GM23338 (cell line): ENCODE measurements at regions not wholly inside any gene's neighbourhood (a gene's known extent, or its start where the extent isn't known, plus 50 kb on each side); places are given as distances from the start of the nearest gene placed in this dataset.

Source experiments
- ATAC-seq: fragments of 200-7000 bp; cut with Tn5 transposase; 3 replicates; pipeline ENCODE4 v1.9.1; 2020
- DNase-seq: peaks from one replicate; pipeline ENCODE4 v3.0.0-alpha.2; 2015; ENCODE audit warnings: low spot score
- H2AFZ ChIP-seq: fragments of 200-600 bp; sonication (generic); 2 replicates; pipeline ENCODE4 v1.8.0; 2016; ENCODE audit warnings: antibody characterized with exemption, mild to moderate bottlenecking, moderate library complexity
- H3F3A ChIP-seq: fragments of 200-600 bp; sonication (generic); replicated peaks from 2 replicates; pipeline ENCODE4 v1.8.0; 2017; ENCODE audit warnings: antibody characterized with exemption, mixed run types, low read depth
- H3K27ac ChIP-seq: fragments of 200-600 bp; sonication (generic); 2 replicates; pipeline ENCODE4 v1.6.1; 2016; ENCODE audit warnings: low read depth
- H3K27me3 ChIP-seq: fragments of 200-600 bp; sonication (generic); 2 replicates; pipeline ENCODE4 v1.8.0; 2016; ENCODE audit warnings: mild to moderate bottlenecking, mixed run types, moderate library complexity; ENCODE audit not compliant: insufficient read depth
- H3K36me3 ChIP-seq: fragments of 200-600 bp; sonication (generic); 2 replicates; pipeline ENCODE4 v1.8.0; 2016; ENCODE audit warnings: mild to moderate bottlenecking; ENCODE audit not compliant: insufficient read depth
- H3K4me1 ChIP-seq: fragments of 200-600 bp; sonication (generic); 2 replicates; pipeline ENCODE4 v1.8.0; 2016; ENCODE audit warnings: mild to moderate bottlenecking, moderate library complexity; ENCODE audit not compliant: insufficient read depth
- H3K4me2 ChIP-seq: fragments of 200-600 bp; sonication (generic); 2 replicates; pipeline ENCODE4 v1.7.1; 2017; ENCODE audit warnings: mixed run types
- H3K4me3 ChIP-seq: fragments of 200-600 bp; sonication (generic); 2 replicates; pipeline ENCODE4 v1.6.1; 2016; ENCODE audit warnings: mixed run types
- H3K79me2 ChIP-seq: fragments of 200-600 bp; sonication (generic); replicated peaks from 2 replicates; pipeline ENCODE4 v1.8.0; 2017; ENCODE audit warnings: mild to moderate bottlenecking; ENCODE audit not compliant: insufficient read depth
- H3K9me2 ChIP-seq: fragments of 200-600 bp; sonication (generic); 2 replicates; pipeline ENCODE4 v1.8.0; 2017; ENCODE audit not compliant: insufficient read depth
- H4K20me1 ChIP-seq: fragments of 200-600 bp; sonication (generic); replicated peaks from 2 replicates; pipeline ENCODE4 v1.8.0; 2017; ENCODE audit warnings: mild to moderate bottlenecking; ENCODE audit not compliant: insufficient read depth
- H3K27ac Mint-ChIP-seq: 2 replicates; pipeline ENCODE4 v1.8.0; 2020; ENCODE audit warnings: inconsistent platforms, mild to moderate bottlenecking, moderate library complexity, mixed read lengths
- H3K27me3 Mint-ChIP-seq: 3 replicates; pipeline ENCODE4 v1.8.0; 2022; ENCODE audit warnings: low read depth, mild to moderate bottlenecking, moderate library complexity, mixed read lengths, inconsistent platforms; ENCODE audit not compliant: insufficient read depth, poor library complexity
- H3K36me3 Mint-ChIP-seq: 3 replicates; pipeline ENCODE4 v1.8.0; 2021; ENCODE audit warnings: low read depth, mild to moderate bottlenecking, inconsistent platforms, moderate library complexity, mixed read lengths
- H3K4me1 Mint-ChIP-seq: 3 replicates; pipeline ENCODE4 v1.8.0; 2020; ENCODE audit warnings: mild to moderate bottlenecking, inconsistent platforms, mixed read lengths
- H3K4me3 Mint-ChIP-seq: 3 replicates; pipeline ENCODE4 v1.8.0; 2021; ENCODE audit warnings: moderate library complexity, mild to moderate bottlenecking, inconsistent platforms, mixed read lengths
- H3K9me3 Mint-ChIP-seq: 3 replicates; pipeline ENCODE4 v1.8.0; 2020; ENCODE audit warnings: moderate library complexity, mild to moderate bottlenecking, inconsistent platforms, mixed read lengths
- ETS1 ChIP-seq: IDR thresholded peaks from 2 replicates; pipeline ENCODE4 v1.6.1; 2016; ENCODE audit warnings: antibody characterized with exemption
- REST ChIP-seq: IDR thresholded peaks from one replicate; pipeline ENCODE4 v1.6.1; 2018; ENCODE audit warnings: antibody characterized with exemption; ENCODE audit not compliant: unreplicated experiment
- ZNF462 ChIP-seq: fragments of 250-450 bp; sonication (Bioruptor Pico); IDR thresholded peaks from 2 replicates; pipeline ENCODE4 v1.5.0; 2020; ENCODE audit warnings: mild to moderate bottlenecking, moderate library complexity

- no peak for TF ChIP-seq ZNF462 (CRISPR knock-in tag)
Measured at GRCh38 chr13:73730014-73730413, 404.2 kb downstream of the KLF12 start (continued).

- Mint-ChIP-seq H3K36me3 (no peaks in the 10 kb centered on the region), H3K4me3 (no peak overlapping the region), H3K27me3 (peaks cover 3% of the 10 kb centered on the region), H3K9me3 (no peaks in the 10 kb centered on the region), H3K27ac (no peak overlapping the region), H3K4me1 (peaks cover 25% of the 10 kb centered on the region)
- Histone ChIP-seq H3K4me2 (no peak overlapping the region), H2AFZ (no peak overlapping the region), H4K20me1 (no peaks in the 10 kb centered on the region), H3K4me1 (peaks cover 9% of the 10 kb centered on the region; the same call in 1 of the 2 replicates), H3K4me3 (no peak overlapping the region), H3K27me3 (peaks cover 3% of the 10 kb centered on the region; the same call in 1 of the 2 replicates), H3K36me3 (no peaks in the 10 kb centered on the region), H3K79me2 (no peaks in the 10 kb centered on the region), H3K27ac (no peak overlapping the region), H3K9me2 (no peaks in the 10 kb centered on the region), H3F3A (no peaks in the 10 kb centered on the region)
- TF ChIP-seq ETS1, result no peak
- TF ChIP-seq REST, result no peak
- ATAC-seq (no peak), DNase-seq (no peak)
Measured at GRCh38 chr13:73729046-73729445, 405.2 kb downstream of the KLF12 start.
